IPS-18c (cell line): ENCODE measurements at regions not wholly inside any gene's neighbourhood (a gene's known extent, or its start where the extent isn't known, plus 50 kb on each side); places are given as distances from the start of the nearest gene placed in this dataset.

Source experiments
- H3K4me3 ChIP-seq: 2 replicates; pipeline ENCODE4 v1.7.0; 2013; ENCODE audit warnings: low read depth, mild to moderate bottlenecking, low read length, moderate library complexity; ENCODE audit not compliant: insufficient read depth
- H3K9me3 ChIP-seq: one replicate; pipeline ENCODE4 v1.6.1; 2013; ENCODE audit warnings: mild to moderate bottlenecking, low read length, moderate library complexity; ENCODE audit not compliant: control insufficient read depth, insufficient read depth

GRCh38 chr12:88985631-88986030 lies 366.7 kb downstream of the DUSP6 start:
- Histone ChIP-seq H3K4me3 (no peak overlapping the region), H3K9me3 (no peaks in the 10 kb centered on the region)

- no peak overlapping the region for H3K4me3 ChIP-seq
- H3K9me3 ChIP-seq, result no peaks in the 10 kb centered on the region
Measured at GRCh38 chr12:88985011-88985410, 367.3 kb downstream of the DUSP6 start.

GRCh38 chr12:88982694-88983093 lies 369.6 kb downstream of the DUSP6 start:
- Histone ChIP-seq H3K9me3 (no peaks in the 10 kb centered on the region), H3K4me3 (no peak overlapping the region)

- no peaks in the 10 kb centered on the region for H3K9me3 ChIP-seq
- no peak overlapping the region for H3K4me3 ChIP-seq
Measured at GRCh38 chr12:88977115-88977514, 375.2 kb downstream of the DUSP6 start.

GRCh38 chr12:88973998-88974397 lies 378.3 kb downstream of the DUSP6 start:
- H3K9me3 ChIP-seq, result no peaks in the 10 kb centered on the region
- H3K4me3 ChIP-seq, result no peak overlapping the region

GRCh38 chr12:88970740-88971139 lies 381.6 kb downstream of the DUSP6 start:
- Histone ChIP-seq H3K4me3 (no peak overlapping the region), H3K9me3 (no peaks in the 10 kb centered on the region)

GRCh38 chr12:88969127-88969526 lies 383.2 kb downstream of the DUSP6 start:
- Histone ChIP-seq H3K4me3 (no peak overlapping the region), H3K9me3 (no peaks in the 10 kb centered on the region)

GRCh38 chr12:88960213-88960878 lies 380.1 kb upstream of the KITLG start:
- no peak overlapping the region for H3K4me3 ChIP-seq
- H3K9me3 ChIP-seq, result no peaks in the 10 kb centered on the region

GRCh38 chr12:88958946-88959345 lies 378.7 kb upstream of the KITLG start:
- Histone ChIP-seq H3K4me3 (no peak overlapping the region), H3K9me3 (no peaks in the 10 kb centered on the region)

- no peaks in the 10 kb centered on the region for H3K9me3 ChIP-seq
- H3K4me3 ChIP-seq, result no peak overlapping the region; the same call in 1 of the 2 replicates
Measured at GRCh38 chr12:88958153-88958552, 377.9 kb upstream of the KITLG start.

- Histone ChIP-seq H3K4me3 (no peak overlapping the region), H3K9me3 (no peaks in the 10 kb centered on the region)
Measured at GRCh38 chr12:88957358-88957757, 377.1 kb upstream of the KITLG start.

- H3K4me3 ChIP-seq, result no peak overlapping the region
- no peaks in the 10 kb centered on the region for H3K9me3 ChIP-seq
Measured at GRCh38 chr12:88955531-88955930, 375.3 kb upstream of the KITLG start.

GRCh38 chr12:88953029-88953586 lies 372.8 kb upstream of the KITLG start:
- no peaks in the 10 kb centered on the region for H3K9me3 ChIP-seq
- no peak overlapping the region for H3K4me3 ChIP-seq

GRCh38 chr12:88952562-88952942 lies 372.3 kb upstream of the KITLG start:
- no peaks in the 10 kb centered on the region for H3K9me3 ChIP-seq
- H3K4me3 ChIP-seq, result no peak overlapping the region

GRCh38 chr12:88951860-88952561 lies 371.7 kb upstream of the KITLG start:
- no peaks in the 10 kb centered on the region for H3K9me3 ChIP-seq
- H3K4me3 ChIP-seq, result no peak overlapping the region

GRCh38 chr12:88951177-88951576 lies 370.9 kb upstream of the KITLG start:
- Histone ChIP-seq H3K4me3 (no peak overlapping the region), H3K9me3 (no peaks in the 10 kb centered on the region)

- no peak overlapping the region for H3K4me3 ChIP-seq
Measured at GRCh38 chr12:88947486-88948043, 367.3 kb upstream of the KITLG start.

GRCh38 chr12:88946372-88946997 lies 366.2 kb upstream of the KITLG start:
- H3K4me3 ChIP-seq, result no peak overlapping the region
- H3K9me3 ChIP-seq, result no peaks in the 10 kb centered on the region

More at GRCh38 chr12:88947486-88948043, 367.3 kb upstream of the KITLG start:
- no peaks in the 10 kb centered on the region for H3K9me3 ChIP-seq
